ENCODE measurements at regions not wholly inside any gene's neighbourhood (a gene's known extent, or its start where the extent isn't known, plus 50 kb on each side); places are given as distances from the start of the nearest gene placed in this dataset.

DNA sequence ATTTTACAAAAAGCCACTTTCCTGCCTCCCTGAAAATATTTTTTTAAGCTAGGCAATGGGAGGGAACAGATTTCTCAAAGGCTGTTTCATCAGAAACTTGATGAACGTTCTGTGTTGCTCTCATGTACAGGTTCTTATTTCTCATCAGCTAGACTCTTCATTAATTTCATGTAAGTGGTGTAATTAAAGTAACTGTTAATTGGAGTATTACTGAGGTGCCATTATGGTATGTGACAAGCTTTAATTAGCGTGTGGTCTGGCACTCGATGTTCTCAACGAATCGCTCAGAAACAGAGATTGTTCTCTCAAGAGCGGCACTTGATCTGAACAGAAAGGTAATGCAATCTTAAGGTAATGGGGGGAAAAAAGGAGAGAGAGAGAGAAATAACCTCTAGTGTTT lies 81.9 kb upstream of the MYCN start:
- TF ChIP-seq, protein P1, sequence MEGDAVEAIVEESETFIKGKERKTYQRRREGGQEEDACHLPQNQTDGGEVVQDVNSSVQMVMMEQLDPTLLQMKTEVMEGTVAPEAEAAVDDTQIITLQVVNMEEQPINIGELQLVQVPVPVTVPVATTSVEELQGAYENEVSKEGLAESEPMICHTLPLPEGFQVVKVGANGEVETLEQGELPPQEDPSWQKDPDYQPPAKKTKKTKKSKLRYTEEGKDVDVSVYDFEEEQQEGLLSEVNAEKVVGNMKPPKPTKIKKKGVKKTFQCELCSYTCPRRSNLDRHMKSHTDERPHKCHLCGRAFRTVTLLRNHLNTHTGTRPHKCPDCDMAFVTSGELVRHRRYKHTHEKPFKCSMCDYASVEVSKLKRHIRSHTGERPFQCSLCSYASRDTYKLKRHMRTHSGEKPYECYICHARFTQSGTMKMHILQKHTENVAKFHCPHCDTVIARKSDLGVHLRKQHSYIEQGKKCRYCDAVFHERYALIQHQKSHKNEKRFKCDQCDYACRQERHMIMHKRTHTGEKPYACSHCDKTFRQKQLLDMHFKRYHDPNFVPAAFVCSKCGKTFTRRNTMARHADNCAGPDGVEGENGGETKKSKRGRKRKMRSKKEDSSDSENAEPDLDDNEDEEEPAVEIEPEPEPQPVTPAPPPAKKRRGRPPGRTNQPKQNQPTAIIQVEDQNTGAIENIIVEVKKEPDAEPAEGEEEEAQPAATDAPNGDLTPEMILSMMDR (IDR thresholded peaks at IDR 0.05), result no peak
- no peak for TF ChIP-seq POLR2A (IDR thresholded peaks at IDR 0.05)
